Naive thymus-derived CD8-positive, alpha-beta T cell (primary cell): ENCODE measurements at regions not wholly inside any gene's neighbourhood (a gene's known extent, or its start where the extent isn't known, plus 50 kb on each side); places are given as distances from the start of the nearest gene placed in this dataset.
A peak's percentile ranks its signal among the peaks of the same experiment; 100 is the strongest.
"Not testable (repeated sequence)": the region's sequence is repeated elsewhere in the genome, so short reads cannot be mapped to it uniquely, and the experiment has no call there.

Experiments
- ATAC-seq, 2 donors: fragments of 150-1000 bp; cut with Tn5 transposase in 1 of 2; sonication (Bioruptor Pico), chemical (Tn5 transposase) in 1 of 2; 1 replicate in 1 of 2; 2 replicates in 1 of 2; pipeline ENCODE4 v1.10.0; 2021; ENCODE audit warnings: mild to moderate bottlenecking in 2 of 2, moderate library complexity in 2 of 2
- POLR2A ChIA-PET: fragments of 350-600 bp; sonication (Branson Sonifier 250); formaldehyde crosslinking; loops from one replicate; lab custom pipeline; 2021; ENCODE audit warnings: antibody characterized with exemption; lab: Charles Lee
- DNase-seq, 10 donors: peaks; one replicate each; pipeline versions ENCODE4 v3.0.0 to v3.0.0-alpha.2; 2020 to 2022
- H3K27ac Mint-ChIP-seq, 10 donors: one replicate each; pipeline ENCODE4 v1.8.0; 2020 to 2022; ENCODE audit warnings: mild to moderate bottlenecking in 10 of 10, mixed read lengths in 10 of 10, moderate library complexity in 4 of 10, inconsistent platforms in 1 of 10
- H3K27me3 Mint-ChIP-seq, 5 donors: one replicate each; pipeline ENCODE4 v1.8.0; 2021 to 2022; ENCODE audit warnings: mixed read lengths in 5 of 5
- H3K36me3 Mint-ChIP-seq, 3 donors: one replicate each; pipeline ENCODE4 v1.8.0; 2020 to 2022; ENCODE audit warnings: mixed read lengths in 3 of 3, mild to moderate bottlenecking in 2 of 3, inconsistent platforms in 1 of 3
- H3K4me1 Mint-ChIP-seq, 4 donors: one replicate each; pipeline ENCODE4 v1.8.0; 2021 to 2022; ENCODE audit warnings: mixed read lengths in 4 of 4
- H3K4me3 Mint-ChIP-seq, 10 donors: one replicate each; pipeline ENCODE4 v1.8.0; 2020 to 2022; ENCODE audit warnings: mild to moderate bottlenecking in 10 of 10, mixed read lengths in 10 of 10, moderate library complexity in 6 of 10, inconsistent platforms in 1 of 10
- H3K9me3 Mint-ChIP-seq, 9 donors: one replicate each; pipeline ENCODE4 v1.8.0; 2020 to 2022; ENCODE audit warnings: mixed read lengths in 9 of 9, mild to moderate bottlenecking in 3 of 9, inconsistent platforms in 1 of 9, moderate library complexity in 1 of 9

DNA sequence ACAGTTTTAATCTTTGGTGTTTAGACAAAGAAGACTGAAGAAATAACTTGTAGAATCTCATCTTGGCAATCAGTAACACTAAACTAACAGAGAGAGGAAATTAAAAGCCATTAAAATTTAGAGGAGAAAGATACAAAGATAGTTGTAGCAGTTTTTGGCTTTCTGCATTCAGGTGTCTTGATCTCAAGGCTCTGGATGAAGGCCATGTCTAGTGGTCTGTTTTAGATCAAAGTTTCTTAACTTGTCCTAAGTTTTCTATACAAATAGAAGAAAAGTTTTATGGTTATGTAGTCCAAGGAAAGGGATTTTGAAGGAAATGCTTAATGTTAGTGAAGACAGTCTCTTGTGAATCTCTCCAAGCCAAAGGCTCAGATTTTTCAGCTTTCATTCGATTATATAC lies 222.9 kb downstream of the BCHE start:
- Mint-ChIP-seq H3K4me1 (no peaks in the 10 kb centered on the region), H3K27me3 (no peaks in the 10 kb centered on the region), H3K4me3 (no peak overlapping the region), H3K36me3 (no peaks in the 10 kb centered on the region), H3K9me3 (peaks cover 0 to 14% (median 6%) of the 10 kb centered on the region in 9 donors), H3K27ac (no peak overlapping the region)
- ATAC-seq = no peak
- POLR2A ChIA-PET = no interaction called here
- no peak for DNase-seq

DNA sequence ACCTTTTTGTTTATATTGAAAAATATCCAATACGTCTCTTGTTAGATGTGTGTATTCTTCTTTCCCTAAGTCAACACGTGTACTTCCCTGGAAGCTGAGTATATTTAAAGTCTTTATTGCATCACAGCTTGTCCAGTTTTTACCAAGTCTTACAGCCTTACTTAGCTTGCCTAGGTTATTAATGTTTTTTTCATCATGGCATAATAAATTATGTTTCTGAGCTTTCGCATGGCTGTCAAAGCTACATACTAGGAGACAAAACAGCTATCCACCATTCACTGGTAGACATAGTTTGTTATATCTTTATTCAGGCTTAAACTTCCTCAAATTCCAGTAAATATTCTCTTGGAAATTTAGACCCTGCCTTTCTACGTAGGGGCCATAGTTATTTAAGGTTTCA lies 224.2 kb downstream of the BCHE start:
- no peaks in the 10 kb centered on the region for H3K36me3 Mint-ChIP-seq

DNA sequence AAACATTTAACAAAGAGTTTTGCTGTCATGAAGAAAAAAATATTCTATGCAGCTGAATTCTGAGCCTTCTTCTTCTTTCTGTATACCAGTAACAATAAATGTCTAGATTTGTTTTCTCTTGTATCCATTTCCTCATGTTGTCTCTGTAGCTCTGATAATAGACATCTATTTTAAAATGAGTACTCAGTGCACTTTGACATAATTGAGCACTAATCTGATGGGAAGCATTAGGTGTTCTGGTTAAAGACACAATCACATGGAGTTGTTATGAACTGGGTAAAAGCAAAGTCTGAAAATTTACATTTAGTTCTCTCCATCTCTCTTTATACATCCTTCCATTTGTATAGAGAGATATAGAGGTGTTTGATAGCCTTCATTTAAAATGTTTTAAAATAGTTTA lies 230.0 kb downstream of the BCHE start:
- H3K36me3 Mint-ChIP-seq = no peaks in the 10 kb centered on the region
- H3K9me3 Mint-ChIP-seq = peaks cover 0 to 7% (median 0%) of the 10 kb centered on the region in 9 donors
- H3K4me1 Mint-ChIP-seq = no peaks in the 10 kb centered on the region
- H3K4me3 Mint-ChIP-seq = no peak overlapping the region
- POLR2A ChIA-PET = no interaction called here
- DNase-seq = no peak
- ATAC-seq = no peak
- no peak overlapping the region for H3K27ac Mint-ChIP-seq
- H3K27me3 Mint-ChIP-seq = no peaks in the 10 kb centered on the region

More for the DNA sequence above, 224.2 kb downstream of the BCHE start:
- no peak for DNase-seq
- Mint-ChIP-seq H3K4me3 (no peak overlapping the region), H3K27me3 (no peaks in the 10 kb centered on the region), H3K9me3 (peaks cover 0 to 6% (median 0%) of the 10 kb centered on the region in 9 donors), H3K27ac (no peak overlapping the region), H3K4me1 (no peaks in the 10 kb centered on the region)
- ATAC-seq = no peak
- POLR2A ChIA-PET = no interaction called here

DNA sequence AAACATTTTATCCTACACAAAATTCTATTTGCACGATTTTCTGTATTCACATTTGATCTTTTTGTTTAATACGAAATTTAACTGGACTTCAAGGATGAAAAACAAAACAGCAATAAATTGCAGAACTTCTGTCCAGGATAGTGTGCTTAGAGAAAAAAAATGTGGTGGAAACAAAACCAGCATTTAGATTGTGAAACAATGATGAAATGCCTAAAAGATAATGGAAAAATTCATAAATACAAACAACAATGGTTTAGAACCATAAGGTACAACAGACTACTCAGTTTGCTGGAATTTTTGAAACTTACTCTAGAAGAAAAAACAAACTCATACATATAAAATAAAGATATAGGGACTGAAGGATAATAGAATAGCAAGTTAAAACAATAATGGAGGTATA lies 234.0 kb downstream of the BCHE start:
- POLR2A ChIA-PET = no interaction called here
- H3K27ac Mint-ChIP-seq = no peak overlapping the region
- H3K27me3 Mint-ChIP-seq = no peaks in the 10 kb centered on the region
- no peaks in the 10 kb centered on the region for H3K36me3 Mint-ChIP-seq
- no peak overlapping the region for H3K4me3 Mint-ChIP-seq
- no peak for ATAC-seq
- peaks cover 0 to 14% (median 1%) of the 10 kb centered on the region in 9 donors for H3K9me3 Mint-ChIP-seq
- no peaks in the 10 kb centered on the region for H3K4me1 Mint-ChIP-seq
- DNase-seq = no peak

DNA sequence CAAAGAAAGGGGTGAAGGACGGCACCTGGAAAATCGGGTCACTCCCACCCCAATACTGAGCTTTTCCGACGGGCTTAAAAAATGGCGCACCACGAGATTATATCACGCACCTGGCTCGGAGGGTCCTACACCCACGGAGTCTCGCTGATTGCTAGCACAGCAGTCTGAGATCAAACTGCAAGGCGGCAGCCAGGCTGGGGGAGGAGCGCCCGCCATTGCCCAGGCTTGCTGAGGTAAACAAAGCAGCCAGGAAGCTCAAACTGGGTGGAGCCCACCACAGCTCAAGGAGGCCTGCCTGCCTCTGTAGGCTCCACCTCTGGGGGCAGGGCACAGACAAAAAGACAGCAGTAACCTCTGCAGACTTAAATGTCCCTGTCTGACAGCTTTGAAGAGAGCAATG lies 264.7 kb downstream of the BCHE start:
- H3K9me3 Mint-ChIP-seq = peaks cover 2 to 40% (median 9%) of the 10 kb centered on the region in 9 donors
- DNase-seq = peak in 1 of 10 donors; percentile 4
- H3K4me1 Mint-ChIP-seq, H3K27me3 Mint-ChIP-seq, ATAC-seq, POLR2A ChIA-PET, H3K4me3 Mint-ChIP-seq, H3K27ac Mint-ChIP-seq, H3K36me3 Mint-ChIP-seq: not testable (repeated sequence)

DNA sequence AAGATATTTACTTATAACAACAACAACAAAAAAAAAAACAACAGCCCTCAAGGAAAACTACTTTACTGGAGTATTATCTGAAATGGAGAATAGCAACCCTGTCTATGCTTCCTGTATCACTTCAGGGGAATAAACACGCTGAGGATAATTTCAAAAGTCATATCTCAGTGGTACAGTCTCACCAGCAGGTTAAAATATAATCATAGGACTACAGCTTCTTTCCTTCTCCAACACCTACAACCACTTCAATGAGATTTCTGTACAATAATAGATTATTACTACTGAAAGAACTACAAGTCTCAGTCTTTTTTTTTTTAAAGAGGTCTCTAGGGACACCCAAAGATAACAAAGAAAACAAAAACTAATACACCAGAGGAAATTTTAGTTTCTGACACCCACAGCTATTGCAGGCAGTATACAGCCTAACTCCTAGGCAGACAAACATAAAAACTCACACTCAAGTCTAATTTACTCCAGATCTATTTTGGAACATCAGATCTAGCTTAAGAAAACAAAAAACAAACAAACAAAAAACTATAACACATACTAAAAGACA lies 268.2 kb downstream of the BCHE start:
- no peak for ATAC-seq
- no peak for DNase-seq
- no peaks in the 10 kb centered on the region for H3K27me3 Mint-ChIP-seq
- no peak overlapping the region for H3K27ac Mint-ChIP-seq
- H3K9me3 Mint-ChIP-seq = peaks cover 3 to 43% (median 12%) of the 10 kb centered on the region in 9 donors
- H3K36me3 Mint-ChIP-seq = peaks cover 0 to 5% (median 0%) of the 10 kb centered on the region in 3 donors
- no peak overlapping the region for H3K4me3 Mint-ChIP-seq
- no peaks in the 10 kb centered on the region for H3K4me1 Mint-ChIP-seq
- POLR2A ChIA-PET = no interaction called here

DNA sequence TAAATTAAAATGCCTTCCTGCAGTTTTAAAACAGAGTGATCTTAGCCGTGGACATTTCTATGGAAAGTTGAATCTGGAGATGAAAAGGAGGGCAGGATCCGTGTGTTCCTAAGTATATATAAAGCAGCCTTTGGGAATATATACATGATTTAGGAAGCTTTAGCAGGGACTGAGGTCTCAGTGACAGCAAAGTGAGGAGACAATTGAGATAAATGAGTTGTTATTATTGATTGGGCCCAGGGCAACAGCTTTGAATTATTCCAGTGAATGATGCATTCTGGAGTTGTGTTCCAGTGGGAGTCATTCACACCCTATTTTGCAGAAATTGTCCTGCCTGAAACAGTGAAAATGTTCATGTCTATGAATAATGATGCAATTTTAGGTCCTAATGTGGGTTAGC lies 281.4 kb downstream of the BCHE start:
- no peaks in the 10 kb centered on the region for H3K36me3 Mint-ChIP-seq
- no peak for DNase-seq
- POLR2A ChIA-PET = no interaction called here
- no peak overlapping the region for H3K27ac Mint-ChIP-seq
- peaks cover 2 to 16% (median 9%) of the 10 kb centered on the region in 9 donors for H3K9me3 Mint-ChIP-seq
- H3K4me3 Mint-ChIP-seq = no peak overlapping the region
- ATAC-seq = no peak
- no peaks in the 10 kb centered on the region for H3K4me1 Mint-ChIP-seq
- H3K27me3 Mint-ChIP-seq = no peaks in the 10 kb centered on the region

DNA sequence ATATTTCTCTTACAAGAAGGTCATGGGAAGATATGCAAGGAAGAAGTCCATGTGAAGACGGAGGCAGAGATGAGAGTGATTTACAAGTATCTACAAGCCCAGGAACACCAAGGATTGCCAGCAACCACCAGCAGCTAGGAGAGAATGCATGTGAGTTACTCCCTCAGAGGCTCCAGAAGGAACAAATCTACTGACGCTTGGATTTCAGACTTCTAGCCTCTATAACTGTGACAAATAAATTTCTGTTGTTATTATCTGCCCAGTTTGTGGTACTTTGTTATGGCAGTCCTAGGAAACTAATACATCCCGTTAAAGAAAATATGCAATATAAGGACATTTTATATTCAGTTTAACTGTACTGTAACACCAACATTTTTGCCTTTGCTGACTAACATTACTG lies 283.9 kb downstream of the BCHE start:
- DNase-seq (no peak), ATAC-seq (no peak)
- Mint-ChIP-seq H3K27me3 (no peaks in the 10 kb centered on the region), H3K36me3 (no peaks in the 10 kb centered on the region), H3K27ac (no peak overlapping the region), H3K9me3 (peaks cover 0 to 23% (median 10%) of the 10 kb centered on the region in 9 donors), H3K4me3 (no peak overlapping the region), H3K4me1 (no peaks in the 10 kb centered on the region)
- POLR2A ChIA-PET = no interaction called here

DNA sequence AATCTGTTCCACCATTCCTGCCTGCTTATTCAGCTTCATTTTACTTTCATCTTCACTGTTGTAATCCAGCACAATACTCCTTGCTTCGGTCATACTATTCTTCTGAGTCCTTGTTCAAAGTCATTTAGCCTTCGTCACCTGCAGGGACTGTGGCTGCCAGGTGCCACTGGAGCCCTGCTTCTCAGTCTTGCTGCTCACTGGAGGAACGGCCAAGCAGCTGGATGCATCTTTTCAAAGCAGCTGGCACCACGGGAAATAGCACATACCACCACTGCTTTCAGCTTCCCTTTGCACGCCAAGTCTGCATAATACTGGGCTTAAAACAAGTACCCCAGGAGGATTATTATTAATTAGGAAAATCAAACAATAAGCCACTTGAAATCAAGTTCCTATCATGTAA lies 287.6 kb downstream of the BCHE start:
- POLR2A ChIA-PET = no interaction called here
- H3K4me3 Mint-ChIP-seq = no peak overlapping the region
- H3K36me3 Mint-ChIP-seq = no peaks in the 10 kb centered on the region
- H3K4me1 Mint-ChIP-seq = no peaks in the 10 kb centered on the region
- no peaks in the 10 kb centered on the region for H3K27me3 Mint-ChIP-seq
- peaks cover 0 to 22% (median 10%) of the 10 kb centered on the region in 9 donors for H3K9me3 Mint-ChIP-seq
- DNase-seq = no peak
- no peak overlapping the region for H3K27ac Mint-ChIP-seq
- ATAC-seq = no peak

DNA sequence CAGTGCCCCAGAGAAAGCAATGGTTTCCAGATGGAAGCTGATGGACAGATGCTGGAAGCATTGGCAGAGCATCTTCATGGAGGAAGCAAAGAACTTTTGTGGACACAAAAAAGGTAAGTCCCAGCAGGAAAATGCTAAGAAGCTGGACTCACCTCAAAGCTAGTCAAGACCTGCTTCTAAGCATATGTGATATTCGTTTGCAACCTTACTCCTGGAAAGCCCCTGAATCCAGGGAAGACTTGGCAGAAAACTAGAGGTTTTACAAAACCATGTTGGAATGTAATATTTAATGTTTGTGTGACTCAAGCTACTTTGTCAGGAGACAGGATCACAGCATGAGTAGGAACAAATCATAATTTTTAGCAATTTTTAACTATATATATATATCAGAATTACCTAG lies 288.2 kb downstream of the BCHE start:
- Mint-ChIP-seq H3K36me3 (no peaks in the 10 kb centered on the region), H3K9me3 (peaks cover 0 to 21% (median 7%) of the 10 kb centered on the region in 9 donors), H3K4me1 (no peaks in the 10 kb centered on the region), H3K27me3 (no peaks in the 10 kb centered on the region), H3K27ac (no peak overlapping the region), H3K4me3 (no peak overlapping the region)
- DNase-seq (no peak), ATAC-seq (no peak)
- POLR2A ChIA-PET = no interaction called here

DNA sequence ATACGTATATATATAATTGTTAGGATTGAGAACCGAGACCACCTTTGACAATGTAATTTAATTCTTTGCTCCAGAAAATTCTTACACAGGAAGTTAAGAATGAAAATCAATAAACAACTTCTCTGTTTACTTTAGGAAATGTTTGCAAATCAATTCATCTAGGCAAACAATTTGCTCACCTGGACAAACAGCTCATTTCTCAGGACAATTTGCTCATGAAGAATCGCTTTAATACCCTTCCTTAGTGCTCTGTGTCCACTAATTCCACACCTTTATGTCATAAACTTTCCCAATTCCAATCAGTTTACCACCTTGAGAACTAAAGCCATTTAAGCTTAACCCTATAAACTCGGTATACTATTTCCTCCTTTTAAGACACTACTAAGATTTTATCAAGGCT lies 292.2 kb downstream of the BCHE start:
- H3K4me1 Mint-ChIP-seq = peaks cover 0 to 2% (median 0%) of the 10 kb centered on the region in 4 donors
- H3K27me3 Mint-ChIP-seq = no peaks in the 10 kb centered on the region
- DNase-seq = no peak
- POLR2A ChIA-PET = no interaction called here
- H3K36me3 Mint-ChIP-seq = no peaks in the 10 kb centered on the region
- no peak for ATAC-seq
- no peak overlapping the region for H3K27ac Mint-ChIP-seq
- H3K4me3 Mint-ChIP-seq = no peak overlapping the region
- H3K9me3 Mint-ChIP-seq = peaks cover 0 to 18% (median 8%) of the 10 kb centered on the region in 9 donors

DNA sequence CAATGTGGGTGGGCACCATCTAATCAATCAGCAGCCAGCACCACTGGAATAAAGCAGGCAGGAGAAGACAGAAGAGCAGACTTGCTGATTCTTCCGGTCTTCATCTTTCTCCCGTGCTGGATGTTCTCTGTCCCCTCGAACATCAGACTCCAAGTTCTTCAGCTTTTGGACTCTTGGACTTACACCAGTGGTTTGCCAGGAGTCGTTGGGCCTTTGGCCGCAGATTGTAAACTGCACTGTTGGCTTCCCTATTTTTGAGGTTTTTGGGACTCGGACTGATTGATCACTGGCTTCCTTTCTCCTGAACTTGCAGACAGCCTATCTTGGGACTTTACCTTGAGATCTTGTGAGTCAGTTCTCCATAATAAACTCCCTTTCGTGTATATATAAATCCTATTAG lies 292.8 kb downstream of the BCHE start:
- Mint-ChIP-seq H3K27ac (peak overlapping the region in 1 of 10 donors; percentile 18), H3K36me3 (no peaks in the 10 kb centered on the region), H3K9me3 (peaks cover 0 to 21% (median 11%) of the 10 kb centered on the region in 9 donors), H3K27me3 (no peaks in the 10 kb centered on the region), H3K4me1 (peaks cover 0 to 2% (median 0%) of the 10 kb centered on the region in 4 donors), H3K4me3 (no peak overlapping the region)
- POLR2A ChIA-PET = no interaction called here
- no peak for DNase-seq
- ATAC-seq = no peak

DNA sequence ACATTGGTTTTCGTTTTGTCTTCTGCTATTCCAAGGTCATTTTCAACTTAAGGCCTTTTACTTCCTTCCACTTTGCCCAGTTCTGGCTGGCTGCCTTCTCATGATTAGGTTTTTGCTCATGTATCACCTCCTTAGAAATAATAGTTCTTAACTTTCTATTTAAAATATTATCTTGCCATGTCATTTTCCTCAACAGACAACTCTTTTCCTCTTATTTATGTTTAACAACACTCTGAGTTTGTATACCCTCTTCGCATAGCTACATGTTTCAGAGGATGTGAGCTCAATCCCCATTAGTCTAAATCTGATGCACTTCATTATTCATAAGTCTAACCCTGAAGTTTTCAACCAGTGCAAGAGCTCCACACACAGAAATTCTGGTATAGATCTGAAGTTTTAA lies 299.1 kb downstream of the BCHE start:
- Mint-ChIP-seq H3K27ac (no peak overlapping the region), H3K4me1 (peaks cover 0 to 2% (median 0%) of the 10 kb centered on the region in 4 donors), H3K4me3 (no peak overlapping the region), H3K9me3 (peaks cover 0 to 28% (median 6%) of the 10 kb centered on the region in 9 donors), H3K27me3 (no peaks in the 10 kb centered on the region), H3K36me3 (no peaks in the 10 kb centered on the region)
- ATAC-seq = no peak
- POLR2A ChIA-PET = no interaction called here
- no peak for DNase-seq

DNA sequence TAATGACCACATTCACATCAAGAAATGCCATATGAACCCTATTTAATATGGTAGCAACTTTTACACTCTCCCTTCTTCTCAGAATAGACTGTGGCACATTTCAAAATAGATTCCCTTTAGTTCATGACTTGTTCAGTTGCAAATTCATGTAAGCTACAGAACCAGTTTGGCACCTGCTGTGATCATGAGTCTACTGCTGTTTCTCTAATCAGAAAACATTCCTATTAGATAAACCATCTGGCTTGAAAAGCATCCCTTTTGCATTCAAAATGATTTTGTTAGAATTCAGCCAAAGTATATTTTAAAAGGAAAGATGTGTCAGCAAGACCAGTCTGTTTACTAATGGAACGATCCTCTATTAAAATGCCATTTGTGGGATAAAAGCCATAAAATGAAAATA lies 304.4 kb downstream of the BCHE start:
- Mint-ChIP-seq H3K4me3 (no peak overlapping the region), H3K27me3 (no peaks in the 10 kb centered on the region), H3K36me3 (no peaks in the 10 kb centered on the region), H3K4me1 (no peaks in the 10 kb centered on the region), H3K27ac (no peak overlapping the region), H3K9me3 (peaks cover 0 to 19% (median 5%) of the 10 kb centered on the region in 9 donors)
- ATAC-seq (no peak), DNase-seq (no peak)
- POLR2A ChIA-PET = no interaction called here
